CD14-positive monocyte (primary cell): ENCODE measurements at regions not wholly inside any gene's neighbourhood (a gene's known extent, or its start where the extent isn't known, plus 50 kb on each side); places are given as distances from the start of the nearest gene placed in this dataset.

Source experiments
- DNase-seq, 3 donors: peaks; one replicate each; pipeline ENCODE4 v3.0.0-alpha.2; 2011 to 2022
- H2AFZ ChIP-seq: 2 replicates; pipeline ENCODE4 v1.6.0; 2012; ENCODE audit warnings: mild to moderate bottlenecking, low read depth, low read length, inconsistent platforms; ENCODE audit not compliant: insufficient read depth, poor library complexity, severe bottlenecking
- H3K27ac ChIP-seq, 2 donors: 1 replicate in 1 of 2; 2 replicates in 1 of 2; pipeline ENCODE4 v1.5.1; 2012 to 2013; ENCODE audit warnings: low read length in 2 of 2, control low read depth in 1 of 2, inconsistent platforms in 1 of 2, low read depth in 1 of 2, mild to moderate bottlenecking in 1 of 2
- H3K27me3 ChIP-seq, 2 donors: one replicate each; pipeline versions ENCODE4 v1.6.0 to v1.6.1; 2011 to 2013; ENCODE audit warnings: low read length in 2 of 2; ENCODE audit not compliant: control insufficient read depth in 2 of 2, insufficient read depth in 2 of 2
- H3K36me3 ChIP-seq, 2 donors: replicated peaks in 1 of 2; 1 replicate in 1 of 2; 2 replicates in 1 of 2; pipeline versions ENCODE4 v1.5.1 to v1.6.1; 2012 to 2013; ENCODE audit warnings: low read length in 2 of 2, control low read depth in 1 of 2, inconsistent platforms in 1 of 2, mild to moderate bottlenecking in 1 of 2; ENCODE audit not compliant: insufficient read depth in 2 of 2, control insufficient read depth in 1 of 2
- H3K4me1 ChIP-seq, 2 donors: 1 replicate in 1 of 2; 2 replicates in 1 of 2; pipeline versions ENCODE4 v1.5.1 to v1.6.1; 2012 to 2013; ENCODE audit warnings: low read length in 2 of 2, control low read depth in 1 of 2, inconsistent platforms in 1 of 2, mild to moderate bottlenecking in 1 of 2, moderate library complexity in 1 of 2; ENCODE audit not compliant: insufficient read depth in 2 of 2, control insufficient read depth in 1 of 2
- H3K4me2 ChIP-seq: replicated peaks from 2 replicates; pipeline ENCODE3; 2012; ENCODE audit warnings: low read length, moderate library complexity, mild to moderate bottlenecking; ENCODE audit not compliant: poor library complexity, severe bottlenecking; ENCODE audit errors: extremely low read depth
- H3K4me3 ChIP-seq, 3 experiments: fragments of 200-600 bp in 1 of 3; sonication (generic) in 1 of 3; replicated peaks in 1 of 3; 1 replicate in 2 of 3; 2 replicates in 1 of 3; pipeline ENCODE4 v1.5.1; 2011 to 2013; ENCODE audit warnings: low read length in 3 of 3, mild to moderate bottlenecking in 3 of 3, control low read depth in 2 of 3, low read depth in 2 of 3, inconsistent platforms in 1 of 3, moderate library complexity in 1 of 3
- H3K79me2 ChIP-seq: 2 replicates; pipeline ENCODE4 v1.6.0; 2012; ENCODE audit warnings: mild to moderate bottlenecking, control low read depth, inconsistent platforms, low read length, moderate library complexity; ENCODE audit not compliant: insufficient read depth
- H3K9ac ChIP-seq: 2 replicates; pipeline ENCODE4 v1.6.0; 2017; ENCODE audit warnings: low read length, mild to moderate bottlenecking; ENCODE audit not compliant: insufficient read depth, poor library complexity, severe bottlenecking
- H3K9me3 ChIP-seq, 2 donors: replicated peaks in 1 of 2; 1 replicate in 1 of 2; 2 replicates in 1 of 2; pipeline versions ENCODE4 v1.5.1 to v1.6.1; 2012 to 2013; ENCODE audit warnings: low read length in 2 of 2, control low read depth in 1 of 2; ENCODE audit not compliant: control insufficient read depth in 1 of 2, insufficient read depth in 1 of 2
- H4K20me1 ChIP-seq: 2 replicates; pipeline ENCODE4 v1.6.0; 2012; ENCODE audit warnings: mild to moderate bottlenecking, low read length, control low read depth, moderate library complexity; ENCODE audit not compliant: insufficient read depth
- H3K27ac Mint-ChIP-seq, 7 donors: one replicate each; pipeline ENCODE4 v1.8.0; 2020; ENCODE audit warnings: mild to moderate bottlenecking in 7 of 7, mixed read lengths in 7 of 7, moderate library complexity in 6 of 7, inconsistent platforms in 2 of 7
- H3K27me3 Mint-ChIP-seq, 3 donors: one replicate each; pipeline ENCODE4 v1.8.0; 2021 to 2022; ENCODE audit warnings: low read depth in 3 of 3, mild to moderate bottlenecking in 3 of 3, mixed read lengths in 3 of 3, moderate library complexity in 3 of 3, inconsistent platforms in 1 of 3
- H3K36me3 Mint-ChIP-seq, 2 donors: one replicate each; pipeline ENCODE4 v1.8.0; 2020; ENCODE audit warnings: mixed read lengths in 2 of 2, inconsistent platforms in 1 of 2, mild to moderate bottlenecking in 1 of 2
- H3K4me1 Mint-ChIP-seq: one replicate; pipeline ENCODE4 v1.8.0; 2020; ENCODE audit warnings: mild to moderate bottlenecking, mixed read lengths
- H3K4me3 Mint-ChIP-seq, 2 donors: one replicate each; pipeline ENCODE4 v1.8.0; 2020; ENCODE audit warnings: mild to moderate bottlenecking in 2 of 2, mixed read lengths in 2 of 2, moderate library complexity in 1 of 2
- H3K9me3 Mint-ChIP-seq, 7 donors: one replicate each; pipeline ENCODE4 v1.8.0; 2020 to 2022; ENCODE audit warnings: mixed read lengths in 7 of 7, mild to moderate bottlenecking in 6 of 7, moderate library complexity in 6 of 7, inconsistent platforms in 2 of 7
- CTCF ChIP-seq: fragments of 200-600 bp; IDR thresholded peaks from one replicate; pipeline ENCODE4 v1.8.0; 2022; ENCODE audit warnings: antibody characterized with exemption, mild to moderate bottlenecking
- WGBS: methylation state at CpG from one replicate; pipeline ENCODE4 v1.1.5; 2013; ENCODE audit warnings: missing lambda C conversion rate; ENCODE audit not compliant: insufficient coverage; 5-methylcytosine and 5-hydroxymethylcytosine counted together
- intact Hi-C, 2 donors: fragments of 100-400 bp; cut with micrococcal nuclease; formaldehyde crosslinking; loops; one replicate each; pipeline versions ENCODE4 v1.15.0 to v1.15.1; 2023

DNA sequence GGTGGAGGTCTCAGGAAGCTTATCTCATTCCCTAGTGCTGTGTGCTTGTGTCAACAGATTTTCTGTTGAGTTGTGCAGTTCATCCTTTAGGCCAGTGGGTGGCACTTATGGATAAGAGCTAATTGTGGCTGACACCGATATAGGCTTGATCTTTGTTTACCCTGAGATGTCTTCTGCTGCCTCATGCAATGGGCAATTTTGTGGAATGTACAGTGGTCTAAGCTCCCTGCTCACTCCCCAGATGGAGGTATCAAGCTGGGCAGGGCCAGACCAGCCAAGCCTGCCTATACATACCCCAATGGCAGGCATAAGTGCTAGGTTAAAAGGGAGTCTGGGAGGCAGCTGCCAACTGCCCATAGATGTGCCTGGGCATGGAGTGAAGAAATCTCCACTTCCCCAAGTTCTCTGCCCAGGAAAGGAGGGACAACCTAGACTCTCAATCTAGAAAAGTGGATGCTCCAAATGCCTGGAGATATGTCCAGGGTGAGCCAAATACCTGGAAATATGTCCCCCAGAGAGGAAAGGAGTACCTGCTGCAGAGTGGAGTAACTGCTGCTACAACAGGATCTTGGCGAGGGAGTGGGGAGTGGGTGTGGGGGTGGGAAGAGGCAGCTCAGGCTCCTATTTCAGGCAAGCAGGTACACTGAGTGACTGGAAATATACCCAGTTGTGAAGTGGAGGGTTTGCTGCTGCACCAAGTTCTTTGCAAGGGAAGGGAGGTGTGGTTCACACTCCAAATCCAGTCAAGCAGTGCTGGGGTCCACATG is 53.2 kb upstream of the ARG1 start:
- Mint-ChIP-seq H3K27me3 (peaks cover 0 to 2% (median 2%) of the 10 kb centered on the region in 3 donors), H3K4me1 (no peaks in the 10 kb centered on the region), H3K27ac (no peak overlapping the region), H3K4me3 (no peak overlapping the region), H3K36me3 (no peaks in the 10 kb centered on the region), H3K9me3 (peaks cover 0 to 6% (median 3%) of the 10 kb centered on the region in 7 donors)
- DNase-seq: no peak
- intact Hi-C loops: no loop called here
- Histone ChIP-seq H3K9ac (no peak overlapping the region), H3K4me2 (no peak overlapping the region), H3K79me2 (no peaks in the 10 kb centered on the region), H3K27ac (no peak overlapping the region), H2AFZ (no peak overlapping the region), H3K4me3 (no peak overlapping the region), H3K4me1 (no peaks in the 10 kb centered on the region), H3K27me3 (no peaks in the 10 kb centered on the region), H3K36me3 (no peaks in the 10 kb centered on the region), H3K9me3 (peaks cover 0 to 3% of the 10 kb centered on the region in 2 donors), H4K20me1 (no peaks in the 10 kb centered on the region)
- 53% methylated on average over 2 of the region's 2 CpGs for WGBS
- peak; percentile 43 for TF ChIP-seq CTCF
